ENCODE measurements at regions not wholly inside any gene's neighbourhood (a gene's known extent, or its start where the extent isn't known, plus 50 kb on each side); places are given as distances from the start of the nearest gene placed in this dataset.

- H3K27ac ChIP-seq: no peak overlapping the region
- no peaks in the 10 kb centered on the region for H3K4me1 ChIP-seq
- no peaks in the 10 kb centered on the region for H3K27me3 ChIP-seq
- no peaks in the 10 kb centered on the region for H3K36me3 ChIP-seq
- no peak overlapping the region for H3K4me3 ChIP-seq
- no peak for TF ChIP-seq POLR2A (IDR thresholded peaks at IDR 0.05)
- no peak for TF ChIP-seq CTCF (IDR thresholded peaks at IDR 0.05)
- TF ChIP-seq EP300 (IDR thresholded peaks at IDR 0.05): no peak
- TF ChIP-seq POLR2AphosphoS5 (IDR thresholded peaks at IDR 0.05): no peak
- H3K9me3 ChIP-seq: no peaks in the 10 kb centered on the region
- WGBS, 2 donors (ENCODE audit: low coverage in 1 of 2): 83 to 96% methylated on average over 2 of the region's 2 CpGs
- no peak for ATAC-seq
These were observed 111.7 kb upstream of the PTPRK start for GRCh38 chr6:128632131-128632530.

- no peaks in the 10 kb centered on the region for H3K36me3 ChIP-seq
- no peak overlapping the region for H3K4me3 ChIP-seq
- no peak for ATAC-seq
- H3K27me3 ChIP-seq: no peaks in the 10 kb centered on the region
- no peaks in the 10 kb centered on the region for H3K9me3 ChIP-seq
- H3K4me1 ChIP-seq: no peaks in the 10 kb centered on the region
- no peak overlapping the region for H3K27ac ChIP-seq
- TF ChIP-seq EP300 (IDR thresholded peaks at IDR 0.05): no peak
- TF ChIP-seq CTCF (IDR thresholded peaks at IDR 0.05): no peak
- TF ChIP-seq POLR2AphosphoS5 (IDR thresholded peaks at IDR 0.05): no peak
- no peak for TF ChIP-seq POLR2A (IDR thresholded peaks at IDR 0.05)
- 73 to 83% methylated on average over 3 to 5 of the region's 5 CpGs for WGBS, 2 donors (ENCODE audit: low coverage in 1 of 2)
These were observed 110.6 kb upstream of the PTPRK start for GRCh38 chr6:128631031-128631430.

GRCh38 chr6:128630213-128630612 is 109.8 kb upstream of the PTPRK start:
- Histone ChIP-seq H3K27ac (no peak overlapping the region), H3K4me3 (no peak overlapping the region), H3K36me3 (no peaks in the 10 kb centered on the region), H3K27me3 (no peaks in the 10 kb centered on the region), H3K4me1 (no peaks in the 10 kb centered on the region), H3K9me3 (no peaks in the 10 kb centered on the region)
- TF ChIP-seq EP300 (IDR thresholded peaks at IDR 0.05) (no peak), POLR2AphosphoS5 (IDR thresholded peaks at IDR 0.05) (no peak), POLR2A (IDR thresholded peaks at IDR 0.05) (no peak), CTCF (IDR thresholded peaks at IDR 0.05) (no peak)
- 90% methylated on average over 2 of the region's 3 CpGs; no CpG with 5 or more reads in 1 of the 2 donors for WGBS, 2 donors (ENCODE audit: low coverage in 1 of 2)
- no peak for ATAC-seq

GRCh38 chr6:128617285-128617684 is 96.9 kb upstream of the PTPRK start:
- Histone ChIP-seq H3K27ac (no peak overlapping the region), H3K4me1 (no peaks in the 10 kb centered on the region), H3K4me3 (no peak overlapping the region), H3K27me3 (no peaks in the 10 kb centered on the region), H3K9me3 (no peaks in the 10 kb centered on the region), H3K36me3 (no peaks in the 10 kb centered on the region)
- no peak for ATAC-seq
- WGBS, 2 donors (ENCODE audit: low coverage in 1 of 2): 73 to 100% methylated on average over 1 of the region's 1 CpG
- TF ChIP-seq CTCF (IDR thresholded peaks at IDR 0.05): no peak
- no peak for TF ChIP-seq POLR2A (IDR thresholded peaks at IDR 0.05)
- no peak for TF ChIP-seq EP300 (IDR thresholded peaks at IDR 0.05)
- no peak for TF ChIP-seq POLR2AphosphoS5 (IDR thresholded peaks at IDR 0.05)

- Histone ChIP-seq H3K36me3 (no peaks in the 10 kb centered on the region), H3K27me3 (no peaks in the 10 kb centered on the region), H3K4me3 (no peak overlapping the region), H3K27ac (no peak overlapping the region), H3K4me1 (no peaks in the 10 kb centered on the region), H3K9me3 (no peaks in the 10 kb centered on the region)
- TF ChIP-seq POLR2AphosphoS5 (IDR thresholded peaks at IDR 0.05) (no peak), CTCF (IDR thresholded peaks at IDR 0.05) (no peak), EP300 (IDR thresholded peaks at IDR 0.05) (no peak), POLR2A (IDR thresholded peaks at IDR 0.05) (no peak)
- ATAC-seq: no peak
These were observed 95.9 kb upstream of the PTPRK start for GRCh38 chr6:128616342-128616741.
